Left hindlimb (tissue), 1 donor: ENCODE measurements at regions not wholly inside any gene's neighbourhood (a gene's known extent, or its start where the extent isn't known, plus 50 kb on each side); places are given as distances from the start of the nearest gene placed in this dataset.

Source experiments
- DNase-seq: peaks from one replicate; pipeline ENCODE4 v3.0.0-alpha.2; 2018

DNA sequence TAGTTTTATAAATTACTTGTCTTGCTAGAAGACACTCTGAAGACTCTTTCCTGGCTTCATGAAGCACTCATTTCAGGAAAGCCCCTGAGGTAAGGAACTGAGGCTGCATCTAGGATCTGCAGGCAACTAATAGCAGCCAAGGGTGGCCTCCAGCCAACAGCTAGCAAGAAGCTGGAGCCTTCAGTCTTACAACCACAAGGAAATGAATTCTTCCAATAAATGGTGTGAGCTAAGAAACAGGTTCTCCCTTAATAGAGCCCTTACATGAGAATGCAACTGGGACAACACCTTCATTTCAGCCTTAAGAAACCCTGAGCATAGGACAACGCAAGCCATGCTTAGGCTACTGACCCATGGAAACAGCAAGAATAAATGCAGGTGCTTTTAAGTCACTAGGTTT lies 254.6 kb upstream of the RBBP8 start:
- no peak for DNase-seq

DNA sequence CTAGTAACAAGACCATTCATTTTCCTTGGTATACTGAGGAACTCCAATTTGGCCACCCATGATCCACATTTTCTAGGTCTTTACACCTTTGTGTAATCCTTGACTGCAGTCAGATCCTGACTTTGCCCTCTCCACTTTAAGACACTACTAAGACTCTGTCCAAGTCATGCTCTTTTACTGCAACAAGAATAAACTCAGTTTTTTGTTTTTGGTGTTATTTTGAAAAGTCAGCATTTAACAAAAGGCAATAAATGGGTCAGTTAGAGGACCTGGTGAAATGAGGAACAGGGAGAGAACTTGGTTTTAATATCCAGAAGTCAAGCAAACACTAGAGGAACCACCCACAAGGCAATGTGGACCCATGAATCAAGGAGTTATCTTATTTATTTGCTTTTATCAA lies 252.2 kb upstream of the RBBP8 start:
- DNase-seq: no peak

- no peak for DNase-seq
Observed at GRCh38 chr18:22681908-22682307, 251.2 kb upstream of the RBBP8 start.

DNA sequence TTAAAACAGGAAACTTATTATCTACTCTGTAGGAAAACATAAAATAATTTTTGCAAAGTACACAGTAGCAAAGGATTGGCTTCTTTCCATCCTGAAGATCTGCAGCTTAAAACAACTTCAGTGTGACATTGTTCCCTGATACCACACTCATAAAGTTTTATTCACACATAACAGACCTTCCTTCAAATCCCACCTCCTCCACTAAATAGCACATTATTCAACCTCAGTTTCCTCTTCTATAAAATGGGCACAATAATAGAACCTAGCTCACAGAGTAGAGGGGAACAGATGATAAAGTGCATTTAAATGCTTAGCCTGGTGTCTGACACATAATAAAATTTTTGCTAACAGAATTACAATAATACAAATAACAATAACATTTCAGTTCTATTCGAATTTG lies 250.4 kb upstream of the RBBP8 start:
- DNase-seq: no peak

- DNase-seq: peak; percentile 81
Observed at GRCh38 chr18:22683196-22683676, 249.9 kb upstream of the RBBP8 start.

- DNase-seq: no peak
Observed at GRCh38 chr18:22683786-22684185, 249.3 kb upstream of the RBBP8 start.

DNA sequence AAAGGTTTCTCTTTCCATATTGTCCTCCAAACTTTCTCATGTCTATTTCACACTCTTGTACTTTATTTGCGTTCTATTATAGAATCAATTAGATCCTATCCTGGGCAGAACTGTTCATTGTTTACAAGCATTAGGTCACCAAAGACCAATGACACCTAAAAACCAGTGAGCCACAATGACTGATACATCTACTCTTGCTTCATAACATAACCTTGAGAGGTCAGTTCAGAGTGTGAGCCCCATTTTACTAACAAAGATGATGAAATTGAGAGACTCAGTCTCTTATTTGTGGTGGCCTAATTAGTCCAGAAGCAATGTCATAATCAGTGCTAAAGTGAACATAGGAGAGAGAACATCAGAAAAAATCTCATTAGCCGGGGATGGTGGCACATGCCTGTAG lies 248.9 kb upstream of the RBBP8 start:
- no peak for DNase-seq

- no peak for DNase-seq
Observed at GRCh38 chr18:22685788-22686187, 247.3 kb upstream of the RBBP8 start.

DNA sequence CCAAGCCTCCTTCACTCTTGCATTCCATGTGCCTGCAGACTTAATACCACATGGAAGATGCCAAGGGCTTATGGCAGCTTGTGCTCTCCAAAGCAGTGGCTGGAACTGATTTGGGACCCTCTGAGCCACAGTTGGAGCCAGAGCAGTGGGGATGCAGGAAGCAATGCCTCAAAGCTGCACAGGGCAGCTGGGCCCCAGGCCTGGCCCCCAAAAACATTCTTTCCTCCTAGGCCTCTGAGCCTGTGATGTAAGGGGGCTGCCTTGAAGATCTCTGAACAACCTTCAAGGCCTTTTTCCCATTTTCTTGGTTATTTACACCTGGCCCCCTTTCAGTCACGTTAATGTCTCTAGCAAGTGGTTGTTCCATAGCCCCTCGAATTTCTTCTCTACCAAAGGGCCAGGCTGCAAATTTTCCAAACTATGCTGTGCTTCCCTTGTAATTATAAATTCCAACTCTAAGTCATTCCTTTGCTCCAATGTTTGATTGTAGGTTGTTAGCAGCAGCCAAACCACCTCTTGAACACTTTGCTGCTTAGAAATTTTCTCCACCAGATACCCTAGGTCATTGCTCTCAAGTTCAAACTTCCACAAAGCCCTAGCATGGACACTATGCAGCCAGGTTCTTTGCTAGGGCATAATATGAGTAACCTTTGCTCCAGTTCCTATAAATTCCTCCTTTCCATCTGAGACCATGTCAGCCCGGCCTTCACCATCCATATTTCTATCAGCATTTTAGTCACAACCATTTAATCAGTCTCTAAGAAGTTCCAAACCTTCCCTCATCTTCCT lies 245.0 kb upstream of the RBBP8 start:
- DNase-seq: no peak

DNA sequence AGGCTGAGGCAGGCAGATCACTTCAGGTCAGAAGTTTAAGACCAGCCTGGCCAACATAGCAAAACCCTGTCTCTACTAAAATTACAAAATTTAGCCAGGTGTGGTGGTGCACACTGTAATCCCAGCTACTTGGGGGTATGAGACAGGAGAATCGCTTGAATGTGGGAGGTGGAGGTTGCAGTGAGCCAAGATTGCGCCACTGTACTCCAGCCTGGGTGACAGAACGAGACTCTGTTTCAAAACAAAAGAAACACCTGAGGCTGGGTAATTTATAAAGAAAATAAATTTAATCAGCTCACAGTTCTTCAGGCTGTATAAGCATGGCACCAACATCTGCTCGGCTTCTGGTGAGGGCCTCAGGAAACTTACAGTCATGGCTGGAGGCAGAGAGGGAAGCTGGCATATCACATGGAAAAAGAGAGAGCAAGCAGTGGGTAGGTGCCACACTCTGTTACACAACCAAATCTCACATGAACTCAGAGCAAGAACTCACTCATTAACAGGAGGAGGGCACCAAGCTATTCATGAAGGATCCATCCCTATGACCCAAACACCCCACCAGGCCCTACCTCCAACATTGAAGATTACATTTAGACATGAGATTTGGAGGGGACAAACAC lies 244.1 kb upstream of the RBBP8 start:
- DNase-seq: no peak

GRCh38 chr18:22689712-22690111 lies 243.4 kb upstream of the RBBP8 start:
- DNase-seq: no peak

DNA sequence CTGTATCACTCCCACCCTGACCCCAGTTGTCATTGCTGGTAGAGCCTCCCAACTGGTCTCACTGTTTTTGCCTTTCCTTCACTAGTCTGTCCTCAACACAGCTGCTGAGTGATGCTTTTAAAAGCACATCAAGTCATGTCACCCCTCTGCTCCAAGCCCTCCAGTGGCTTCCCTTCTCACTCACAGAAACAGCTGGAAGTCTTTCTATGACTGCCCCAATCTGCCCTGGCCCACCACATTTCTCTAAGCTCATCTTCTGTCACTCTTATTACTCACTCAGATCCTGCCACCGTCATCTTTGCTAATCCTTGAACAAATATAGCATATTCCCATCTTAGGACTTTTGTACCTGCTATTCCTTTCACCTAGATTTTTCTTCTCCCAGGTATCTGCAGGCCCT lies 242.6 kb upstream of the RBBP8 start:
- DNase-seq: no peak

DNA sequence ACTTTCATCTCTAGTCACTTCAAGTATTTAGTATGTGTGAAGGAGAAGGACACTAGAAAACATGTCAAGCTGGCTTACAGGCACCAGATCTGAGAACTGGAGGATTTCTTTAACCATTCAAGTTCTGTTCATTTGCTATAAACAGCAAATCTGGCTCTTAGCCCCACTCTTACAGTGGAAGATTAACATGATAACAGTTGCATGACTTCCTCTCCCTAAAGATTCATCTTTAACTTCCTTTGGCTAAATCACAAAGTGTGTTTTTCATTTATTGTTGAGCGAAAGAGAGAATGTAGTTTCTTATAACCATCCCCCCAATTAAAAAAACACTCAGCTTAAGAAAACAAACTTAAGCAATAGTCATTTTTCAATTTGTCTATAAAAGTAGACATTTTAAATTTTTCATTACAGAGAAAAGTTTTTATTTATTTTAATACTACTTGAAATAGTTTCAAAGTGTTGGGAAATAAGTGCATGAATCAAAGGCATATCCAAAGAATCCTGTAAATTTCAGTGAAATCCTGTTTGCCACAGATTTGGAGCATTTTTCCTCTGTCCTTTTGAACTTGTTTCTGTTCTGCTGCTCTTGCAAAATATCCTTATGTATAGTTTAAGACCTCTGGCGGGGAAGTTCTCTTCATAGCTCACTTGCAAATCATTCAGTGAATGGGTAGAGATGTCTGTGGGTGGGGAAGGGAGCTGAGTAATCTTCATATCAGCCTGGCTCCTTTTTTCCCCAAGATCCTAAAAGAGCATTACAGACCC lies 241.0 kb upstream of the RBBP8 start:
- DNase-seq: no peak

DNA sequence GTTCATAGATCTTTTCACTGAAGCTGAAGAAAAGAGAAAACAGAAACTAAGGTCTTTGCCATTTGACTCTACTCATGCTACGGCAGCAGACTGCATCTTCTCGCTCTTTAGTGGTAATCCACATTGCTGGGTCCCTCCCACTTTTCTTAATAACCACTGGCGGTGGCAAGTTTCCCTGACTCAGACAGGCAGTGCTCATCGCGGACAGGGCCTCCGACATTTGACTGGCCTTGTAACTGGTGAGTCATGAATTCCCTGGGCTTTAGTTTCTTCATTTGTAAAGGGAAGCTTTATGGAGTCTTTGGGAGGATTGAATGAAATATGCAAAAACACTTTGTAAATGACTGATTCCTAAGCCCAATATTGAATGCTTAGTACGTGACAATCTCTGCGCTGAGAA lies 238.2 kb upstream of the RBBP8 start:
- DNase-seq: peak; percentile 40

- DNase-seq: no peak
Observed at GRCh38 chr18:22695674-22696073, 237.5 kb upstream of the RBBP8 start.

- no peak for DNase-seq
Observed at GRCh38 chr18:22697561-22697960, 235.6 kb upstream of the RBBP8 start.

- DNase-seq: no peak
Observed at GRCh38 chr18:22698711-22699110, 234.4 kb upstream of the RBBP8 start.

DNA sequence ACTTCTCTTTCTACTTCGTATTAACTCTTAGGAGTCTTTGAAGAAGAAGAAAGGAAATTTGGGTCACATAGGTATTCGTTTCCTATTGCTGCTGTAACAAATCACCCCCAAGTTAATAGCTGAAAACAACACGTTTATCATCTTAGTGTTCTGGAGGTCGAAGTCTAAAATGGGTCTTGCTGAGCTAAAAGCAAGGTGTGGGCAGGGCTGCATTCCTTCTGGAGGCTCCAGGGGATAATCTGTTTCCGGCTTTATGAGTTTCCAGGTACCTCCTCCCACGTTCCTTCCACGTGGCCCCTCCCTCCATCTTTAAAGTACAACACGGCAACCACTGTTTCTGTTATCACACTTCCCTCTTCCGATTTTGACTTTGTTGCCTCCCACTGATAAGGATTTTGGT lies 233.5 kb upstream of the RBBP8 start:
- no peak for DNase-seq

DNA sequence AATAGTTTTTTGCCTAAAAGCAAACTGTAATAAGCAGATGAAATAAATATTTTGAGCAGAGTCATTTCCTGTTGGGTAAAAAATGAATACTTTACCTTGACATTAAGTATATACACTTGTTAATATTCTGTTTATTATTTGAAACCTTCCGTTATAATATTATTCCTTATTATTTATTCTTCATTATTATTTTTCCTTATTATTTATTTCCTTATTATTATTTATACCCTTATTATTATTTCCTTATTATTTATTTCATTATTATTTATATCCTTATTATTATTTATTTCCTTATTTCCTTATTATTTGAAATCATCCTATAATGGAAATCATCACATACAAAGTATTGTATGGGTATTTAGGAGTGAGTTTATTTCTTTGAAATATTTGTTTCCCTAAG lies 232.2 kb upstream of the RBBP8 start:
- DNase-seq: no peak

DNA sequence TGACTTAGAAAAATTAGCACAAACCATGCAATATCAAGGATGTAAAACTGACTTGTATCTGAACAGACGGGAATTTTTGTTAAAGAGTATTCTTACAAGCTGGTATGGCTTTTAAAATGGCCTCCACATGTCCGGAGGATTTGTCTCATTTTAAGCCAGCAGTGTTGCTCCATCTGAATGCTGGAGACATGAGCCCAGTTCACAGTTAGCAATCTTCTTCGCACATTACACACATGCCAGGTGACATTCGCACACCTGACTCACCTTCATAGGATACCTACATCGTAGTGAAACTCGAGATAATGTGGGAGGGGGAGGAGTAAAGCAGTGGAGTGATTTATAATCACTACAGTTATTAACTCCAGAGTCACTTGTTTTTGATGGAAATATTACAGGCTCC lies 231.8 kb upstream of the RBBP8 start:
- DNase-seq: no peak

- DNase-seq: no peak
Observed at GRCh38 chr18:22701795-22702194, 231.3 kb upstream of the RBBP8 start.

DNA sequence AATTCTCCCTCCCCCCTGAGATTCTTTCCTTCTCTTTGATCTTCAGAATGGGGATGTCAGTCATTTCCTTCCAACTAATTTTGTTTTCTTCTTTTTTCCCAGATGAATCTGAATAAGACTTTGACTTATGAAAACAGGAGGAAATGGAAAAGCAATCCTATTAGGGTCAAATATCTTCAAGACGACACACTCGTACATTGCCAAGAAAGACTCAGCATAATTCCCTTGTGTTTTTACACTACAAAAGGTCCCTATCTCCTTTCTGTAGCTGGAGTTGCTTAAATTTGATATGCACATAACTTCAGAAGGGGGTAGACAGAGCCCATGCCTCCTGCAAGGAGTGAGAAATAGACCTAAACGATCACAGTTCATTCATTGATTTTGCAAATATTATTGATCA lies 230.3 kb upstream of the RBBP8 start:
- DNase-seq: no peak

GRCh38 chr18:22703883-22704585 lies 229.1 kb upstream of the RBBP8 start:
- DNase-seq: no peak
